Testis (tissue), 2 donors: ENCODE measurements at regions not wholly inside any gene's neighbourhood (a gene's known extent, or its start where the extent isn't known, plus 50 kb on each side); places are given as distances from the start of the nearest gene placed in this dataset.

ENCODE experiments used
- CTCF ChIP-seq, 3 experiments: fragments of 450-650 bp in 2 of 3; fragments of 200-600 bp in 1 of 3; sonication (generic) in 1 of 3; IDR thresholded peaks; one replicate each; pipeline ENCODE4 v1.5.1; 2016 to 2019; ENCODE audit warnings: antibody characterized with exemption in 3 of 3, mild to moderate bottlenecking in 2 of 3, moderate library complexity in 1 of 3
- POLR2A ChIP-seq: fragments of 450-650 bp; IDR thresholded peaks from one replicate; pipeline ENCODE4 v1.6.1; 2017; ENCODE audit warnings: antibody characterized with exemption, mild to moderate bottlenecking, moderate library complexity

GRCh38 chr6:28648878-28649375 is 123.2 kb downstream of the GPX5 start:
- no peak for TF ChIP-seq CTCF (IDR thresholded peaks at IDR 0.05)
- TF ChIP-seq POLR2A, result no peak
